Brain microvascular endothelial cell (primary cell): ENCODE measurements at regions not wholly inside any gene's neighbourhood (a gene's known extent, or its start where the extent isn't known, plus 50 kb on each side); places are given as distances from the start of the nearest gene placed in this dataset.
"Not testable (repeated sequence)": the region's sequence is repeated elsewhere in the genome, so short reads cannot be mapped to it uniquely, and the experiment has no call there.

Experiments
- DNase-seq: peaks from one replicate; pipeline ENCODE4 v3.0.0-alpha.2; 2020
- H3K27ac ChIP-seq: fragments of 250-450 bp; sonication (Bioruptor Pico); 2 replicates; pipeline ENCODE4 v1.5.1; 2020; ENCODE audit warnings: mild to moderate bottlenecking, moderate library complexity
- H3K27me3 ChIP-seq: fragments of 250-450 bp; sonication (Bioruptor Pico); replicated peaks from 2 replicates; pipeline ENCODE4 v1.5.1; 2020; ENCODE audit warnings: mild to moderate bottlenecking
- H3K36me3 ChIP-seq: fragments of 250-450 bp; sonication (Bioruptor Pico); replicated peaks from 2 replicates; pipeline ENCODE4 v1.5.1; 2020; ENCODE audit warnings: mild to moderate bottlenecking
- H3K4me3 ChIP-seq: 2 replicates; pipeline ENCODE4 v1.5.1; 2011; ENCODE audit warnings: low read depth, mild to moderate bottlenecking, control low read depth, low read length, moderate library complexity
- CTCF ChIP-seq: IDR thresholded peaks from 2 replicates; pipeline ENCODE4 v1.5.1; 2011; ENCODE audit warnings: low read depth, mild to moderate bottlenecking, moderate library complexity, low read length, control low read depth, inconsistent platforms; ENCODE audit errors: missing control alignments
- in situ Hi-C: cut with HindIII; loops from 2 replicates; pipeline ENCODE4 v1.10.0; 2017; ENCODE audit warnings: low sequenced_read_pairs, low pct_ligation_motif_present

- H3K27me3 ChIP-seq: no peaks in the 10 kb centered on the region
- no peak overlapping the region for H3K4me3 ChIP-seq
- H3K27ac ChIP-seq: peak overlapping the region; percentile 83
- DNase-seq: no peak
- no peaks in the 10 kb centered on the region for H3K36me3 ChIP-seq
- TF ChIP-seq CTCF: no peak
- in situ Hi-C loops: no loop called here
These were observed 78.1 kb downstream of the RPL10L start for GRCh38 chr14:46573498-46573897.

GRCh38 chr14:46571970-46572369 is 79.6 kb downstream of the RPL10L start:
- Histone ChIP-seq H3K27ac (no peak overlapping the region), H3K4me3 (no peak overlapping the region), H3K36me3 (no peaks in the 10 kb centered on the region), H3K27me3 (no peaks in the 10 kb centered on the region)
- peak; percentile 79 for DNase-seq
- no peak for TF ChIP-seq CTCF
- in situ Hi-C loops: no loop called here

- H3K4me3 ChIP-seq, H3K27ac ChIP-seq, H3K27me3 ChIP-seq, H3K36me3 ChIP-seq, in situ Hi-C loops: not testable (repeated sequence)
- peak; percentile 21 for DNase-seq
These were observed 83.4 kb downstream of the RPL10L start for GRCh38 chr14:46568161-46568560.

GRCh38 chr14:46550836-46551235 is 100.7 kb downstream of the RPL10L start:
- no peak for DNase-seq
- H3K27me3 ChIP-seq: no peaks in the 10 kb centered on the region
- H3K4me3 ChIP-seq: no peak overlapping the region
- no peaks in the 10 kb centered on the region for H3K36me3 ChIP-seq
- H3K27ac ChIP-seq: no peak overlapping the region
- no peak for TF ChIP-seq CTCF
- in situ Hi-C loops: no loop called here

GRCh38 chr14:46540986-46541385 is 110.6 kb downstream of the RPL10L start:
- in situ Hi-C loops: no loop called here
- Histone ChIP-seq H3K36me3 (no peaks in the 10 kb centered on the region), H3K4me3 (no peak overlapping the region), H3K27me3 (no peaks in the 10 kb centered on the region), H3K27ac (no peak overlapping the region)
- TF ChIP-seq CTCF: no peak
- no peak for DNase-seq

GRCh38 chr14:46519121-46519520 is 132.5 kb downstream of the RPL10L start:
- Histone ChIP-seq H3K36me3 (no peaks in the 10 kb centered on the region), H3K27me3 (no peaks in the 10 kb centered on the region), H3K27ac (no peak overlapping the region), H3K4me3 (no peak overlapping the region)
- in situ Hi-C loops: no loop called here
- no peak for TF ChIP-seq CTCF
- no peak for DNase-seq

- H3K36me3 ChIP-seq, H3K4me3 ChIP-seq, DNase-seq, H3K27me3 ChIP-seq, H3K27ac ChIP-seq, in situ Hi-C loops: not testable (repeated sequence)
These were observed 142.8 kb downstream of the RPL10L start for GRCh38 chr14:46508752-46509151.
